Fibroblast of lung (primary cell): ENCODE measurements at regions not wholly inside any gene's neighbourhood (a gene's known extent, or its start where the extent isn't known, plus 50 kb on each side); places are given as distances from the start of the nearest gene placed in this dataset.

Experiments
- DNase-seq, 2 donors: peaks; one replicate each; pipeline versions ENCODE4 v3.0.0 to v3.0.0-alpha.2; 2010; ENCODE audit warnings: low read depth in 2 of 2
- H2AFZ ChIP-seq: 2 replicates; pipeline ENCODE4 v1.5.1; 2012; ENCODE audit warnings: low read length, control low read depth, inconsistent platforms
- H3K27ac ChIP-seq: 2 replicates; pipeline ENCODE4 v1.5.1; 2011; ENCODE audit warnings: low read length, control low read depth; ENCODE audit not compliant: insufficient read depth
- H3K27me3 ChIP-seq: 2 replicates; pipeline ENCODE4 v1.5.1; 2011; ENCODE audit warnings: mild to moderate bottlenecking, low read length; ENCODE audit not compliant: control insufficient read depth, insufficient read depth
- H3K36me3 ChIP-seq: 2 replicates; pipeline ENCODE4 v1.5.1; 2011; ENCODE audit warnings: low read length; ENCODE audit not compliant: control insufficient read depth, insufficient read depth
- H3K4me1 ChIP-seq: 2 replicates; pipeline ENCODE4 v1.5.1; 2011; ENCODE audit warnings: low read length; ENCODE audit not compliant: control insufficient read depth, insufficient read depth; ENCODE audit errors: extremely low read depth
- H3K4me2 ChIP-seq: 2 replicates; pipeline ENCODE4 v1.5.1; 2011; ENCODE audit warnings: low read length, control low read depth; ENCODE audit not compliant: insufficient read depth; ENCODE audit errors: extremely low read depth
- H3K4me3 ChIP-seq, 4 experiments: fragments of 200-600 bp in 1 of 4; sonication (generic) in 1 of 4; replicated peaks in 1 of 4; 2 replicates each; pipeline ENCODE4 v1.5.1; 2011 to 2016; ENCODE audit warnings: low read length in 4 of 4, low read depth in 3 of 4, mild to moderate bottlenecking in 3 of 4, control low read depth in 2 of 4, inconsistent platforms in 1 of 4, mixed read lengths in 1 of 4; ENCODE audit not compliant: insufficient read depth in 1 of 4; ENCODE audit errors: control extremely low read depth in 1 of 4
- H3K79me2 ChIP-seq: 2 replicates; pipeline ENCODE4 v1.5.1; 2012; ENCODE audit warnings: mild to moderate bottlenecking, low read length, inconsistent platforms; ENCODE audit not compliant: control insufficient read depth, insufficient read depth
- H3K9ac ChIP-seq: 2 replicates; pipeline ENCODE4 v1.5.1; 2011; ENCODE audit warnings: mild to moderate bottlenecking, low read length, control low read depth; ENCODE audit not compliant: insufficient read depth
- H3K9me3 ChIP-seq: 2 replicates; pipeline ENCODE4 v1.5.1; 2012; ENCODE audit warnings: low read depth, low read length; ENCODE audit not compliant: control insufficient read depth, insufficient read depth
- H4K20me1 ChIP-seq: 2 replicates; pipeline ENCODE4 v1.5.1; 2011; ENCODE audit warnings: low read length; ENCODE audit not compliant: control insufficient read depth, insufficient read depth; ENCODE audit errors: extremely low read depth
- CTCF ChIP-seq, 2 donors: IDR thresholded peaks in 1 of 2; conservative IDR thresholded peaks in 1 of 2; 1 replicate in 1 of 2; 2 replicates in 1 of 2; pipeline ENCODE4 v1.5.1; 2011 to 2012; ENCODE audit warnings: low read length in 2 of 2, control low read depth in 1 of 2, inconsistent platforms in 1 of 2, low read depth in 1 of 2, mild to moderate bottlenecking in 1 of 2
- EZH2 ChIP-seq: IDR thresholded peaks from 2 replicates; pipeline ENCODE4 v1.5.1; 2012; ENCODE audit warnings: low read length, control low read depth, mild to moderate bottlenecking; ENCODE audit errors: missing control alignments

- H4K20me1 ChIP-seq, result no peaks in the 10 kb centered on the region
- no peaks in the 10 kb centered on the region for H3K79me2 ChIP-seq
- no peak overlapping the region for H3K9ac ChIP-seq
- H2AFZ ChIP-seq, result no peak overlapping the region
- H3K9me3 ChIP-seq, result no peaks in the 10 kb centered on the region
- no peak for TF ChIP-seq CTCF (conservative IDR thresholded peaks at IDR 0.05 in 1 of 2, IDR thresholded peaks at IDR 0.05 in 1 of 2; ENCODE audit: low read depth in 1 of 2, low read length in 2 of 2)
- TF ChIP-seq EZH2, result no peak
- no peak for DNase-seq
- H3K27me3 ChIP-seq, result no peaks in the 10 kb centered on the region
- H3K36me3 ChIP-seq, result no peaks in the 10 kb centered on the region
- no peak overlapping the region for H3K27ac ChIP-seq
- no peaks in the 10 kb centered on the region for H3K4me1 ChIP-seq
- H3K4me3 ChIP-seq, result no peak overlapping the region
- no peak overlapping the region for H3K4me2 ChIP-seq
Observed at GRCh38 chr1:105368446-105368845, 1618.7 kb downstream of the AMY1C start.

- H3K4me1 ChIP-seq, result no peaks in the 10 kb centered on the region
- TF ChIP-seq CTCF (conservative IDR thresholded peaks at IDR 0.05 in 1 of 2, IDR thresholded peaks at IDR 0.05 in 1 of 2; ENCODE audit: low read depth in 1 of 2, low read length in 2 of 2), result no peak
- no peak for TF ChIP-seq EZH2
- H2AFZ ChIP-seq, result no peak overlapping the region
- H3K27me3 ChIP-seq, result no peaks in the 10 kb centered on the region
- H3K27ac ChIP-seq, result no peak overlapping the region
- no peaks in the 10 kb centered on the region for H4K20me1 ChIP-seq
- H3K36me3 ChIP-seq, result no peaks in the 10 kb centered on the region
- no peak for DNase-seq
- H3K4me2 ChIP-seq, result no peak overlapping the region
- H3K9ac ChIP-seq, result no peak overlapping the region
- H3K9me3 ChIP-seq, result no peaks in the 10 kb centered on the region
- no peak overlapping the region for H3K4me3 ChIP-seq
- H3K79me2 ChIP-seq, result no peaks in the 10 kb centered on the region
Observed at GRCh38 chr1:105373681-105374080, 1624.0 kb downstream of the AMY1C start.

GRCh38 chr1:105386489-105386888, 1636.8 kb downstream of the AMY1C start:
- no peak overlapping the region for H2AFZ ChIP-seq
- DNase-seq, result no peak
- no peak overlapping the region for H3K4me2 ChIP-seq
- no peaks in the 10 kb centered on the region for H3K36me3 ChIP-seq
- no peaks in the 10 kb centered on the region for H4K20me1 ChIP-seq
- no peaks in the 10 kb centered on the region for H3K9me3 ChIP-seq
- no peak overlapping the region for H3K4me3 ChIP-seq
- no peaks in the 10 kb centered on the region for H3K79me2 ChIP-seq
- H3K27me3 ChIP-seq, result no peaks in the 10 kb centered on the region
- no peak overlapping the region for H3K27ac ChIP-seq
- no peaks in the 10 kb centered on the region for H3K4me1 ChIP-seq
- no peak for TF ChIP-seq EZH2
- TF ChIP-seq CTCF (conservative IDR thresholded peaks at IDR 0.05 in 1 of 2, IDR thresholded peaks at IDR 0.05 in 1 of 2; ENCODE audit: low read depth in 1 of 2, low read length in 2 of 2), result no peak
- no peak overlapping the region for H3K9ac ChIP-seq
